NCI-H128 (cell line): ENCODE measurements at regions not wholly inside any gene's neighbourhood (a gene's known extent, or its start where the extent isn't known, plus 50 kb on each side); places are given as distances from the start of the nearest gene placed in this dataset.
"Not testable (repeated sequence)": the region's sequence is repeated elsewhere in the genome, so short reads cannot be mapped to it uniquely, and the experiment has no call there.

Source experiments
- DNase-seq: peaks from one replicate; lab custom pipeline; 2025; ENCODE audit not compliant: unreplicated experiment; lab: John Stamatoyannopoulos, UW

DNA sequence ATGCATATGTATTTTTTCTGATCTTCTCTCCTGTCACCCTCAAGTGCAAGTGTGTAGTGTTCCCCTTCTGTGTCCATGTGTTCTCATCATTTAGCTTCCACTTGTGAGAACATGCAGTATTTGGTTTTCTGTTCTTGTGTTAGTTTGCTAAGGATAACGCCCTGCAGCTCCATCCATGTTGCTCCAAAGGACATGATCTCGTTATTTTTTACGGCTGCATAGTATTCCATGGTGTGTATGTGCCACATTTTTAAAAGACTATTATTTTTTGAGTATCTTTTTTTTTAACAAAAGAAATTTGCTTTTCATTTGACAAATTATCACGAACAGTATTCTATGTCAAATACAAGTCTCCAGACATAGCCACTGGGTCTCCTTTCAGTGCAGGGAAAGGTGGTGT, 110.1 kb upstream of the ZNF746 start:
- DNase-seq = no peak

DNA sequence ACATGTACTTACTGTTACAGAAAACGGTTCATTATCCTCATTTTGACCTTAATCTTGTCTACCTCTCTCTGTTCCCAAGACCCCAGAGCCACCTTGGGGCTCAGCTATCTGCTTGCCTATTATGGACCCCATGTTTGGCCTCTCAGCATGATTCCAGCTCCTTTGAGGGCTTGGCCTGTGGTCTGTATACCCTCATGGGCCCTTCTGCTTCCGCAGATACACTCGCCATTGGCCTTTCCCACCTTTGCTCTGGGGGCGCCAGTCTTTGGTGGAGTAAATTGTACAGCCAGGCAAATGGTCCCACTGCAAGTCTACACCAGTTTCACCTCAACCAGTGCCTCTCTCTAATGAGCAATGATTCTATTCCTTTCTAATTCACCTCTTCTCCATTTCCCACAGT, 109.2 kb upstream of the ZNF746 start:
- no peak for DNase-seq

DNA sequence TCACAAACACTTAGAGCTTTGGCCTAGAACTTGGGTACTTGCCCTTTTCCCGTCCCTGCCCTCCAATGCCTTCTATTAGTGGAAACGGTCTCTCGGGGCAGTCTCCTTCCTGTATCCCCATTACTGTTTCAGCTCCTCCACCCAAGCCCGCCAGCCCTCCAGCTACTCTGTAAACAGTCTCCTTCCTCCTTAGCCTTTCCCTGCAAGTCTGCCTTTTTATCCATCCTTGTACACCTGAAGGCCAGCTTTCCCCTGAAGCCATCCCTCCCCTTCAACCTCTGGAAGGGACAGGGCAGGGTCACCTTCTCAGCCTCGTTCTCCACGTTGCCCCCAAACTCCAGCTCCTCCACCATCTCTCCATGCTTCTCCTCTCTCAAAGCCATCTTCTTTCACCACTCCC, 108.1 kb upstream of the ZNF746 start:
- DNase-seq = no peak

DNA sequence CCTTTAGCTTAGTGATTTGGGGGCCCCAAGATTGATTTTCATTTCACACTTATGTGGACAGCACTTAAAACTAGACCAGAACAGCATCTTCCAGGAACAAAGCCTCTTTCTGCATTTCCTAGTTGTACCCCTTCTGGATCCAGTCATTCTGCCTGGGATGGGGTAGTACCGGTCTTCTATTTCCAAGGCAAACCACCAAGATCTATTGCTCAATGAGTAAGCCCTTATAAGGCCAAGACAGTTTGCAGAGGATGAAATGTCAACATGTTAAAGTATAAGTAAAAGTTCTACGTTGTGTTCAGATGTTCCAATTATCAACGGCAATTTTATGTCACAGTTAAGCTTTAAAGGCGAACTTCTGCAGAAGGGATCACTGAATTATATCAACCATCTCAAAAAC, 106.9 kb upstream of the ZNF746 start:
- DNase-seq = no peak

DNA sequence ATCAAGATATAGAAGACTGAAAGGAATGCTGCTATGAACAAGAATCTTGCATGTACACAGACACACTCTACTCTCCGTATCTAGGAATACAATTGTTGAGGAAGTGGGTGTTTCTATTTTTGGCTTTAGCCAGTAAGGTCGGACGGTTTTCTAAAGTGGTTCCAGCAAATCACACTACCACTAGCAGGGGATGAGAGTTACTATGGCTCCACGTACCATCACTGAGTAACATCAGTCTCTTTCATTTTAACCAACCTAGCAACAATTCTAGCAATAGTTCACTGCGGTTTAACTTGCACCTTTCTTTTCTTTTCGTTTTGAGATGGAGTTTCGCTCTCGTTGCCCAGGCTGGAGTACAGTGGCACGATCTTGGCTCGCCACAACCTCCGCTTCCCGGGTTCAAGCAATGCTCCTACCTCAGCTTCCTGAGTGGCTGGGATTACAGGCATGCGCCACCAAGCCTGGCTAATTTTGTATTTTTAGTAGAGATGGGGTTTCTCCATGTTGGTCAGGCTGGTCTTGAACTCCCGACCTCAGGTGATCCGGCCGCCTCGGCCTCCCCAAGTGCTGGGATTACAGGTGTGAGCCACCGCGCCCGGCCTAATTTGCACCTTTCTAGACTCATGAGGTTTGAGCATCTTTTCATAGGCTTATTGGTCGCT, 103.2 kb upstream of the ZNF746 start:
- not testable (repeated sequence) for DNase-seq

DNA sequence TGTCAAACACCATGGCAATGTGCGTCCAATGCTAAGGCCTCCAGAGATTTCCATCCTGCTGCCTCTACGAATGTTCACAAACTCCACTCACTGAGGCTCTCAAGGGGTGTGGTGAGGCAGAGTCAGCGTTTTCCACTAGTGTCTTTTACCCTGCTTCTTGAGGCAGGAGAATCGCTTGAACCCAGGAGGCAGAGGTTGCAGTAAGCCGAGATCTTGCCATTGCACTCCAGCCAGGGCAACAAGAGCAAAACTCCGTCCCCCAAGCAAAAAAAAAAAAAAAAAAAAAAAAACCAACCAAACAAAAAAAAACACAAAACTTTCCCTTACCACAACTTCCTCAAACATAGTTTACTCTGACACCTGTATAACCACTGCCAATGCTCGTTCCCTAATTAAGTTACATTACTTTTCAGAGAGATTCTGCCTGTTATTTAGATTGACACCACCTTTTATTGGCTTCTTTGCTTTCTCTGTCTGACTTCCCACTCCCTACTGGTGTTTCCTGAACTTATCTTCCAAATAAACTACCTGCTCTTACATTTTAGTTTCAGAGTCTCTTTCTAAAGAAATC, 102.1 kb upstream of the ZNF746 start:
- no peak for DNase-seq

DNA sequence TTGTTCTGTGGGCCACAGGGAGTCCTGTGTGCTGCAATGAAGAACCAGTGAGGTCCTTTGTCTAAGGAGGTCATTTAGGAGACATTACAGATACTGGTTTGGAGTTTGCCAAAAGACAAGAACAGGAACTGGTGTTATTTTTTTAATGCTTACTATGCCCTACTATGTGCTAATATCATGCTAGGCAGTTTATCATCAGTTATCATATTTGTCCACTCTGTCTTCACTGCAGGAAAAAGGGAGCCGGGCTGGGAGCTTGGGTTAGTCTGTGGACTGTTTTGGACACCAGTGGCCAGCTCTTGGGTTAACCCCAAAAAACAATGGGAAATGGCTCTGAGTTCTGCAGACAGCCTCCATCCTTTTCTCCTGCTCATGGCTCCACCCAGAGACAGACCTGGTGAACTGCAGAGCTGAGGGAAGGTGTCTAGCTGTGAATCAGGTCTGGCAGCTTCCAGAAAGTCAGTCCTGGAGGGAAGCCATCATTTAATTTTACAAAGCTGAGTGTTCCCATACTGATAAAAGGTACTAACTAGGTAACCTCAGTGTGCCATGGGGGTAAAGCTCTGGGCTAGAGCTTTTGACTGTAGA, 101.2 kb upstream of the ZNF746 start:
- no peak for DNase-seq

DNA sequence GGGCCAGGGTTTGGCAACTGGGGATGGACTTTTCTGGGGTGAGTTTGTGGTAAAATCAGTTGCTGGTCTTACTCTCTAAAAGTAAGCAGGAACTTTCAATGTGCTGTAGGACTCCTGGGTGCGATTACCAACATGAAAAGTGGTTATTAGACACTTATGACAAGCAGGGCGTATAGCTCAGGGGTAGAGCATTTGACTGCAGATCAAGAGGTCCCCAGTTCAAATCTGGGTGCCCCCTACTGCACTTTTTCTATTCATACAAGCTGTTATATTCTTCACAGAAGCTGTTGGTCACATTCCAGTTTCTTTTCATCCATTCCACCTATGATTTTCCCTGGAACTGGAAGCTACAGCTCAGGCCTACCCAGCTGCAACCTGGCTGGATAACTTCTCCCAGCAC, 100.2 kb upstream of the ZNF746 start:
- DNase-seq = not testable (repeated sequence)

DNA sequence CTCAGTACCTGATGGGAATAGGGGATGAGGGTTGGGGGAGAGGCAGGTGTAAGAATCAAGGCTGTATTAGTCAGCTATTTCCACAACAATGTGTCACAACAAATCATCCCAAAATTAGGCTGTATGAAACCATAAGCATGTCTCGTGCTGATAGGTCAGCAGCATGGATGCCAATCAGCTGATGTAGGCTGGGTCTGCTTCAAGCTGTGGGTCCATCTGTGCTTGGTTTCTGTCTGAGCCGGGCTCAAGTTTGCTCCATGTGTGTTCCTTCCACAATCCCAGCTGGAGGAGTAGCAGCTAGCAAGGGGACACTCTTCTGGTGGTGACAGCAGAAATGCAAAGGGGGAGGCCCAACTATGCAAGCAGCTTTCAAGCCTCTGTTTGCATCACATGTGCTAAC, 97.9 kb upstream of the ZNF746 start:
- DNase-seq = no peak

DNA sequence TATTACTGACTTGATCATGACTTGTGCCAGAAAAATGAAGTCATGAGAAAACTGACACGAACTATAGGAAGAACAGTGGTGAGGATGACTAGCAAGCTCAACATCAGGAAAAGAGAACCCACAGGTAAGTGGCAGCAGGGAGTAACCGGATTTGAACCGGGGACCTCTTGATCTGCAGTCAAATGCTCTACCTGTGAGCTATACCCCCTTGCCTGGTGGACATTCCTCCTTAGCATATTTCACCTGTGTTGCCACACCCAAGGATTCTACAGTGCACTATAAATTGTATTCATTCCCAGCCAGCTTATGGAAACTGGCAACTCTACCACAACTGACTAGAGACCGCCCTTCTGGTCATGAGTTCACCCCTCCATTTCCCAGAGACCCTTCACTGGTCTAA, 97.5 kb upstream of the ZNF746 start:
- DNase-seq = no peak

DNA sequence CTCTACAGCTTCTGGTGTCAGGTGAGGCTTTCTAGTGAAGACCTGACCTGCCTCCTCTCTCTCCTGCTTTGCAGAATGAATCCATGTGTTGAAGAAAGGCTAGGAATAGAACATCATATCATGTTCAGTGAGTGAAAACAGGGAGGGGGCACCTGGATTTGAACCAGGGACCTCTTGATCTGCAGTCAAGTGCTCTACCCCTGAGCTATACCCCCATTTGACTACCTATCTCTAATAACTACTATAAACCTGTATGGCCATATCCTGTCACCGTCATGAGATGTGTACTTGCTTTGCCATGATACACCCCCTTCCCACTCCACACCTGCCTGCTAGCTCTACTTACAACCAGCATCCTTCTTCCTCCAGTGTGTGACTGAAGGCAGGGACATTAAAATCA, 91.3 kb upstream of the ZNF746 start:
- no peak for DNase-seq

DNA sequence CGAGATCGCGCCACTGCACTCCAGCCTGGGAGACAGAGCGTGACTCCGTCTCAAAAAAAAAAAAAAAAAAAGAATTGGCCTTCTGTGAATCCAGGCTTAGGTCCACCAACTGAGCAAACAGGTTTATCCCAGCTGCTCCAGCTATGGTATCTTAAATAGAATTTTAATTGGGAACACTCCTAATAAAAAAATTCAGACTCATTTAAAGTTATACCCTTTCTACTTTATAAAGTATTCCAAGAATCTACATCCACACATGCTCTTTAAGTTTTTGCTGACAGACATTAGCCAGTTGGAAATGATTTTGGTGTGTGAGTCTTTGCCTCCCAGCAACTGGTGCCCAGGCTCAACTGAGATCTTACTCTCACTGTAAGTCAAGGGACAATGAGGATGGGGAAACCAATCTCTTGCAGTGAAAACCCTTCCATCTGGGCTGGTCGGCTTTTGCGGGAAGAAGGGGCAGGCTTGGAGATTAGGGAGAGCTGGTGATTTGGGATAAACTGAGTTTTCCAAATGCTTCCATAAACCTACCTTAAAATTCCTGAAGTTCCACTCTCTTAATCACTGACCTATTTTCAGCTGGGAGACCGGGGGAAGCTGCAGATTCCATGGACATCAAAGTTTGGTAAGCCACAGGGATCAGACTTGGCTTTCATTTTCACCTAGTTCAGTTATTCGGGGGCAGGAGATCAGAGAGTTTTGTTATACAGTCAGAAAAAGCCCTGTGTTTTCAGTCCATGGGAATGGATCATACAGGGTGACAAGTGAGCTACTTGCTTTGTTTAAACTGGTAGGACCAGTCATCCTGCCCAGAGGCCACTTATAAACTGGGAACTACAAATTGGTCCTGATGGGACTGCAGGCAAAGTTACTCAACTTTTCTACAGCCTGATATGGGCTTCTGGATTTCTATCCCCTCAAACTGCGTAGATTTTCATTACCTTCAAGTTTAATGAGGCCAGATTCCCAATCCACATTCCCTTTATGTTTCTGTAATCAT, 89.3 kb upstream of the ZNF746 start:
- DNase-seq = no peak

DNA sequence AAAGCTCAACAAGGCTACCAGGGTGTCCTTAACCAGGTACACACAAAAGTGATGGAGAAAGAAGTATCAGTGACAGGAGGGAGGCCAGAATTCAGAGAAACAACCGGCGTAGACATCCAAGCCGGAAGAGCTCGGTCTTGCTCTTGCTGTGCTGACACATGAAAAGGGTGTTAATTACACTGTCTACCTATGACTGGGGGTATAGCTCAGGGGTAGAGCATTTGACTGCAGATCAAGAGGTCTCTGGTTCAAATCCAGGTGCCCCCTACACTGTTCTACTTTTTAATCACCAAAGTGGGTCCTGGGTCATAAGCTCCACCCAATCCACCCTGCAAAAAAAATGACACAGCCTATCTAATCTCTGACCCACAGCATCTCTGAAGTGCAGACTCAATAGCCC, 86.9 kb upstream of the ZNF746 start:
- no peak for DNase-seq

DNA sequence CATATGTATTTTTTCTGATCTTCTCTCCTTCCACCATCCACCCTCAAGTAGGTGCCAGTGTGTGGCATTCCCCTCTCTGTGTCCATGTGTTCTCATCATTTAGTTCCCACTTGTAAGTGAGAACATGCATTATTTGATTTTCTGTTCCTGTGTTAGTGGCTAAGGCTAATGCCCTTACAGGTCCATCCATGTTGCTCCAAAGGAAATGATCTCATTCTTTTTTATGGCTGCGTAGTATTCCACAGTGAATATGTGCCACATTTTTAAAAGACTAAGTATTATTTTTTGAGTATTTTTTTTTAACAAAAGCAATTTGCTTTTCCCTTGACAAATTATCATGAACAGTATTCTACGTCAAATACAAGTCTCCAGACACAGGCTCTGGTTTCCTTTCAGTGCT, 86.4 kb upstream of the ZNF746 start:
- no peak for DNase-seq

DNA sequence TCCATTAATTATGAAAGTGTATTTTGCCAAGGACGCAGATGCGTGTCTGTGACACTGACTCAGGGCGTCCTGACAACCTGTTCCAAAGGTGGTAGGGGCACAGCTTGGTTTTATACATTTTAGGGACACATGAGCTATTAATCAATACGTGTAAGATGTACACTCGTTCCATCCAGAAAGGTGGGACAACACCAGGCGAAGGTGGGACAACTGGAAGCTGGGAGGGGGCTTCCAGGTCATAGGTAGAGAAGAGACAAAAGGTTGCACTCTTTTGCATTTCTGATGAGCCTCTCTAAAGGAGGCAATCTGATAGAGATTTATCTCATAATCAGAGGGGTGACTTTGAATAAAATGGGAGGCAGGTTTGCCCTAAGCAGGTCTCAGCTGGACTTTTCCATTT, 82.7 kb upstream of the ZNF746 start:
- DNase-seq = no peak

DNA sequence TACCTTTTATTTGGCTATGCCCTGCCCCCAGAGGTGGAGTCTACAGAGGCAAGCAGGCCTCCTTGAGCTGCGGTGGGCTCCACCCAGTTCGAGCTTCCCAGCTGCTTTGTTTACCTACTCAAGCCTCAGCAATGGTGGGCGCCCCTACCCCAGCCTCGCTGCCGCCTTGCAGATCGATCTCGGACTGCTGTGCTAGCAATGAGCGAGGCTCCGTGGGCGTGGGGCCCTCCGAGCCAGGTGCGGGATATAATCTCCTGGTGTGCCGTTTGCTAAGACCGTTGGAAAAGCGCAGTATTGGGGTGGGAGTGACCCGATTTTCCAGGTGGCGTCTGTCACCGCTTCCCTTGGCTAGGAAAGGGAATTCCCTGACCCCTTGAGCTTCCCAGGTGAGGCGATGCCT, 81.8 kb upstream of the ZNF746 start:
- not testable (repeated sequence) for DNase-seq

DNA sequence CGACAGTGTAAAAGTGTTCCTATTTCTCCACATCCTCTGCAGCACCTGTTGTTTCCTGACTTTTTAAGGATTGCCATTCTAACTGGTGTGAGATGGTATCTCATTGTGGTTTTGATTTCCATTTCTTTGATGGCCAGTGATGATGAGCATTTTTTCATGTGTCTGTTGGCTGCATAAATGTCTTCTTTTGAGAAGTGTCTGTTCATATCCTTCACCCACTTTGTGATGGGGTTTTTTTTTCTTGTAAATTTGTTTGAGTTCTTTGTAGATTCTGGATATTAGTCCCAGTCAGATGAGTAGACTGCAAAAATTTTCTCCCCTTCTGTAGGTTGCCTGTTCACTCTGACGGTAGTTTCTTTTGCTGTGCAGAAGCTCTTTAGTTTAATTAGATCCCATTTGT, 76.8 kb upstream of the ZNF746 start:
- DNase-seq = not testable (repeated sequence)

DNA sequence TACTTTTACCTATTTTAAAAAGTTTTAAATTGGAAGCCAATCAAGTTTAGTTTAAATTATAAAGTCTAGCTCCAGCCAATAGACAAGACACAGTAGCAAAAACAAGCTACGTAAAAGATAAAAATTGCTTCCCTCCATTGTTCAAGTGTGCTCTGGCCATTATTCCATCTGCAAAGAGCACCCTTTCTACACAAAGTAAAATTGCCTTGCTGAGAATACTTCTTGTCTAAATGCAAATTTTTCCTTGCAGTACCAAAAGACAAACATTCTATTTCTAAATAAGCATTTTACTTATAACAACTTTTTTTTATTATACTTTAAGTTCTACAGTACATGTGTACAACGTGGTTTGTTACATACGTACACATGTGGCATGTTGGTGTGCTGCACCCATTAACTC, 75.9 kb upstream of the ZNF746 start:
- DNase-seq = no peak

DNA sequence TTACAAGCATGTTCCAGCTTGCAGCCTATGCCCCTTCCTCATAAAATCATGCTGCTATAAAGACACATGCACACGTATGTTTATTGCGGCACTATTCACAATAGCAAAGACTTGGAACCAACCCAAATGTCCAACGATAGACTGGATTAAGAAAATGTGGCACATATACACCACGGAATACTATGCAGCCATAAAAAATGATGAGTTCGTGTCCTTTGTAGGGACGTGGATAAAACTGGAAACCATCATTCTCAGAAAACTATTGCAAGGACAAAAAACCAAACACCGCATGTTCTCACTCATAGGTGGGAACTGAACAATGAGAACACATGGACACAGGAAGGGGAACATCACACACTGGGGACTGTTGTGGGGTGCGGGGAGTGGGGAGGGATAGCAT, 75.3 kb upstream of the ZNF746 start:
- DNase-seq = not testable (repeated sequence)

DNA sequence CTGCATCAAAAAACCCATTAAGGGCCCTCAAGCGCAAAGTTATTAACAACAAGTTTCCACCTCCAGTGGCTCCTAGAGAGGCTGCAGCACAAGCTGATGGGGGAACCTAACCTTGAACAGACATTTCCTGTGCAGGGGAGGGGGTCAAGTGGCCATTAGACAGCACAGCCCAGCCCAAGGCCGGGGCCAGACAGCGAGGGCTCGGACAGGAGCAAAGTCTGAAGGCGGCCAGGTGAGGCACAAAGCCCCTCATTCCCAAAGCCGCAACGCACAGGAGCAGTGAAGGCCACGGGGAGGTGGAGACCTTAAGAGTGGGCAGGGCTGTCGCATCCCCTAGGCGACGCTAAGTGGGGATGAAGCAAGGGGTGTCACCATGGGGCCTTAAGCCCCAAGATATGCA, 73.2 kb upstream of the ZNF746 start:
- no peak for DNase-seq

DNA sequence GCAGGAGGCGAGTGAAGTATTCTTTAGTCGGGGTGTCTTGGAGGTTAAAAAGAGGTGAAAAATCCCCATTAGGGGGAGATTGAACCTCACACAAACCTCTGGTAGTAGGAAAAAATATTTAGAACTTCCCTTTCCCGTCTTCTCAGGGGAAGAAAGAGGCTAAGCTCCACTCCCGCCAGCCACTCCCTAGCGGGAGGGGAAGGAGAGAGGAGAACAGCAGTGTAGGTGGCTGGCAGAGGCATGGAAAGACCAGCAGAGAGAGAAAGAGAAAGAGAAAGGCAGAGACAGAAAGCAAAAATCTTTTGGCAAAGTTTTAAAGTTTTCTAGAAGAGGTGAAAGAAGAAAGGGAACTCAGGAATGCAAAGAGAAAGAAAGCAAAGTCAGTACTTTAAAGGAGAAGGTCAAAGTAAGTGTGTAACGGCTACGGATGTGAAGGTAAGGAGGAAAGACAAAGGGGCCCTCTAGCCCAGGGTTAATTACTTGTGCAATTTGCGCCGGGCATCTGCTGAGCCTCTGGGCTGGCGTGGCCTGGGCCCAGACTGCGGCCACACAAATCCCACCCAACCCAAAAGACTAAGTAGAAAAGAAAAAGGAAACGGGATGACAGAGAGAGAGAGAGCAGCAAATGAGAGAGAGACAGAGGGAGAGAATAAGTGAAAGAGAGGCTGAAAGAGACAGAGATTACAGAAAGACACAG, 72.3 kb upstream of the ZNF746 start:
- DNase-seq = no peak
